ENCODE measurements at regions not wholly inside any gene's neighbourhood (a gene's known extent, or its start where the extent isn't known, plus 50 kb on each side); places are given as distances from the start of the nearest gene placed in this dataset.
"Not testable (repeated sequence)": the region's sequence is repeated elsewhere in the genome, so short reads cannot be mapped to it uniquely, and the experiment has no call there.

DNA sequence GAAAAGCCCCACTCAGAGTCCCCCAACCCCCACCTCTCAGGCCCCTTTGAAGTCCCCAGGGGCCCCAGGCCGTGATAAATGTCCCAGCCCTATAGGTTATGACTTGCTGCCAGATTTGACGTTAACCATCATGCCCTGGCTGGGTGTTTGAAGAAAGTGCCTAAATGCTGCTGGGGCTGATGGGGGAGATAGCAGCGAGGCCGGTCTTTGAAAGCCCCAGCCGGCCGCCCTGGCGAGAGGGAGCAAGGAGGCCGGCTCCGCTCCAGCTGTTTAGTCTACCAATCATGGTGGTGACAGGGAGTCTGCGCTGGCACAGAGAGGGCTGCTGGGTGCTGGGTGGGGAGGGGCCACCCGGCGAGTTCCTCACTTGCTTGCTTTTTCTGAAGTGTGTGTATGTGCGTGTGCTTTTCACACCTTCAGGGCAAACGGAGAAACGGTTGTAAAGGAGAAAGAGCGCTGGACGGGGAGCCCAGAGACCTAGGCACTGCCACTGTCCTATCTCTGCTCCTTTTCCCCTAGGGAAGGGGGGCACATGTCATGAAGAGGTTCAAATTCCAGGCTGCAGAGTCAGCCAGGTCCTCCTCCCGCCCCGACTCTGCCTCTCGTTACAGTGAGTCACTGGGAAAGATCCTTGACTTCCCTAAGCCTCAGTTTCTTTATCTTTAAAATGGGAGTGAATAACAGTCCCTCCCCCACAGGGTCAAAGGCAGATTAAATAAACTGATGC, 126.1 kb upstream of the HAND1 start:
- H3K27ac Mint-ChIP-seq: no peak overlapping the region
- no peak overlapping the region for H3K4me3 Mint-ChIP-seq
- no peaks in the 10 kb centered on the region for H3K4me1 Mint-ChIP-seq
- H3K9me3 Mint-ChIP-seq: no peaks in the 10 kb centered on the region
- DNase-seq: no peak
- H3K27me3 Mint-ChIP-seq (ENCODE audit: low read depth in 3 of 3): peaks cover 6 to 11% (median 7%) of the 10 kb centered on the region in 3 donors
- no peaks in the 10 kb centered on the region for H3K36me3 Mint-ChIP-seq

DNA sequence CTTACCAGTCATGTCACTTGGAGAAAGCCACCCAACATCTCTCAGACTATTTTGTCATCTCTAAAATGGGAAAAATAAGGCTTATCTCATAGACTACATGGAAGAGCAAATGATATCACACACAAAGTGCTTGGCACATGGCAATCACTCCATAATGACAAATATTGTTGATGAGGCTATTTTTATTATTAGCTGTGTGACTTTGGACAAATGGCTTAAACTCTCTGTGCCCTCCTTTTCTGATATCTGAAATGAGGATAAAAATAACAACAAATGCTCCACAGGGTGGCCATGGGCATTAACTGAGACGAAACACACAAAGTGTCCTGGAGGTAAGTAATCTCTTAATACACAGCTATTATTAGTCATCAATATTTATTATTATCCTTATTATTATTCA, 125.5 kb upstream of the HAND1 start:
- no peaks in the 10 kb centered on the region for H3K36me3 Mint-ChIP-seq
- H3K27me3 Mint-ChIP-seq (ENCODE audit: low read depth in 3 of 3): peaks cover 4 to 9% (median 5%) of the 10 kb centered on the region in 3 donors
- H3K4me1 Mint-ChIP-seq: no peaks in the 10 kb centered on the region
- H3K9me3 Mint-ChIP-seq: no peaks in the 10 kb centered on the region
- H3K4me3 Mint-ChIP-seq: no peak overlapping the region
- no peak overlapping the region for H3K27ac Mint-ChIP-seq
- DNase-seq: no peak

DNA sequence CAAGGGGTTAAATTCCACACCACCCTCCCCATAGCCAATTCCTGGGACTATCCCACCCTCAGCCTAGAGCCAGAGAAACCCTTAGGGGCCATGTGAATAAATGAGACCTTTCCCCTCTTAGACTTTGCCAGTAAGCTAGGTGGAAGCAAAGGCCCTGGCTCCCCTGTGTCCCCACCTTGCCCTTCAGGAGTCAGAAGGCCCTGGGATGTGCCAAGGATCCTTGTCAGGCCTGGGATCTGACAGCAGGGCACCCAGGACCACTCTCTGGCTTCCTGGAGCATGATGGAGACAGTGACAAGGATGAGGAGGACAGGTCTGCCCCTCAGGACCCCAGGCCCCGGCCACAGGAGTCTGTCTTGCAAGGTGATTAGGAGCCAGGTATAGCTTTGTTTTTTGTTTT, 125.0 kb upstream of the HAND1 start:
- no peak overlapping the region for H3K27ac Mint-ChIP-seq
- no peaks in the 10 kb centered on the region for H3K36me3 Mint-ChIP-seq
- no peak overlapping the region for H3K4me3 Mint-ChIP-seq
- no peaks in the 10 kb centered on the region for H3K4me1 Mint-ChIP-seq
- no peaks in the 10 kb centered on the region for H3K9me3 Mint-ChIP-seq
- H3K27me3 Mint-ChIP-seq (ENCODE audit: low read depth in 3 of 3): peaks cover 4 to 9% (median 5%) of the 10 kb centered on the region in 3 donors
- DNase-seq: no peak

DNA sequence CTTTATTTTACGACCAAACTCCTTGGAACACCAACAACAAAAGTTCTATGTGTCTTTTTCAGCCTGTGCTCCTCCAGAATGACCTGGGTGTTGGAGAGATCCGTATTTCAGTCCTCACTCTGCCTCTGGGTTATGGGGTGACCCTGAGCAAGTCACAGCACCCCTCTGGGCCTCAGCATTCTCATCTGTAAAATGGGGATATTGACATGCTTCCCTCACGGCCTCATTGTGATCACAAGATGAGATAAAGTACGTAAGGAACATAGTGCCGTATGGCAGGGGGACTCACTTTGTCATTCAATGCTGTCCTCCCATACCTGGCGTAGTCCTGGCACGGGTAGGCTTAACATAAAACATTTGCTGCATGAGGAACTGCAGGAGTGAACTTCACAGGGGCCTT, 123.0 kb upstream of the HAND1 start:
- Mint-ChIP-seq H3K9me3 (no peaks in the 10 kb centered on the region), H3K36me3 (no peaks in the 10 kb centered on the region), H3K27me3 (ENCODE audit: low read depth in 3 of 3) (peaks cover 5 to 12% (median 6%) of the 10 kb centered on the region in 3 donors), H3K4me3 (no peak overlapping the region), H3K4me1 (no peaks in the 10 kb centered on the region), H3K27ac (no peak overlapping the region)
- DNase-seq: no peak

DNA sequence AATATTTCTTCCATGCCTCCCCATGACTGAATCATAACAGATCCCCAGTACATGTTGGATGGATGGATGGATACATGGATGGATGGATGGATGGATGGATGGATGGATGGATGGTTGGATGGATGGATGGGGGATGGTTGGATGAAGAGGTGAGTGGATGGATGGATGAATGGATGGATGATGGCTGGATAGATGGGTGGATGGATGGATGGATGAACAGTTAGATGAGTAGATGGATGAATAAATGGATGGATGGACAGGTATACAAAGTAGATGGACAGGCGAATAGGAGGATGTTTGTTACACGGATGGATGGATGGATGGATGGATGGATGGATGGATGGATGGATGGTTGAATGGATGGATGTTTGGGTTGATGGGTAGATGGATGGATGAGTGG, 120.0 kb upstream of the HAND1 start:
- Mint-ChIP-seq H3K4me1 (no peaks in the 10 kb centered on the region), H3K36me3 (no peaks in the 10 kb centered on the region)

DNA sequence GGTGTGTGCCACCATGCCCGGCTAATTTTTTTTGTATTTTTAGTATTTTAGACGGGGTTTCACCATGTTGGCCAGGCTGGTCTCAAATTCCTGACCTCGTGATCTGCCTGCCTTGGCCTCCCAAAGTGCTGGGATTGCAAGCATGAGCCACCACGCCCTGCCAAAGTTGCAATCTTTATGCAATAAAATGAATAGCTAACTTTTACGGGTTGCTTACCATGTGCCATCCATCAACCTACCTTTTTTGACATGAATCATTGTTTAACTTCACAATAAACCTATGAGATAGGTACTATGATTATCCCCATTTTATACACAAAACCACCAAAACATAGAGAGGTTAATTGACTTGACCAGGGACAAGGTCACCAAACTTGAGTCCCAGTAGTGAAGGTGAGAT, 118.8 kb upstream of the HAND1 start:
- H3K36me3 Mint-ChIP-seq; H3K9me3 Mint-ChIP-seq; H3K4me1 Mint-ChIP-seq; H3K27me3 Mint-ChIP-seq (ENCODE audit: low read depth in 3 of 3); H3K27ac Mint-ChIP-seq; DNase-seq; H3K4me3 Mint-ChIP-seq: not testable (repeated sequence)

More for the DNA sequence above, 120.0 kb upstream of the HAND1 start:
- Mint-ChIP-seq H3K27ac (no peak overlapping the region), H3K27me3 (ENCODE audit: low read depth in 3 of 3) (peaks cover 4 to 9% (median 6%) of the 10 kb centered on the region in 3 donors), H3K4me3 (no peak overlapping the region), H3K9me3 (no peaks in the 10 kb centered on the region)
- no peak for DNase-seq

DNA sequence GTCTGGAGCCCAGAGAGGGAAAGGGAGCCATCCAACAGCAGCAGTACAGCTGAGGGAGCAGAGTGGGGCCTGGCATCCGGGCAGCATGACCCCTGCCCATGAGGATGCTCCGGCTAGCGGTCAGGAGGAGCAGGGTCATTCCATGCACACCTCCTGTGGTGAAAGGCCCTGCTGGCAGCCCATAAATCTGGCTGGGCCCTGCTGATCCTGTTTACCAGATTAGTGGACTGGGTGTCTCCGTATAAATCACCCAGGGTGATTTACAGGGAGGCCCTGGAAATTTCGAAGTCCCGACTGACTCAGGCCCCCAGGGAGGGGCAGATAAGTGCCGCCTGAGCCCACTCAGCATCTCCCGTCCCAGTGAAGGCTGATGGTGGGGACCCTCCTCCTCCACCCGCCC, 117.6 kb upstream of the HAND1 start:
- Mint-ChIP-seq H3K9me3 (no peaks in the 10 kb centered on the region), H3K36me3 (no peaks in the 10 kb centered on the region), H3K4me1 (no peaks in the 10 kb centered on the region), H3K4me3 (no peak overlapping the region), H3K27me3 (ENCODE audit: low read depth in 3 of 3) (peaks cover 1 to 5% (median 2%) of the 10 kb centered on the region in 3 donors), H3K27ac (no peak overlapping the region)
- DNase-seq: no peak

DNA sequence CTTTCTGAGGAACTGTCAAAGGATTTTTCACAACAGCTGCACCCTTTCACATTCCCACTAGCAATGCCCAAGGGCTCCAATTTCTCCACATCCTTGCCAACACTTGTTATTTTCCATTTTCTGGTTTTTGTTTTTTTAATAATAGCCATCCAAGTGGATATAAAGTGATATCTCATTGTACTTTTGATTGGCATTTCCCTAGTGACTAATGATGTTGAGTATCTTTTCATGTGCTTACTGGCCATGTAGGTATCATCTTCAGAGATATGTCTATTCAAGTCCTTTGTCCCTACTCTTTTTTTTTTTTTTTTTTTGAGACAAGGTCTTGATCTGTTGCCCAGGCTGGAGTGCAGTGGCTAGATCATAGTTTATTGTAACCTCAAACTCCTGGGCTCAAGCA, 115.8 kb upstream of the HAND1 start:
- no peak for DNase-seq
- Mint-ChIP-seq H3K4me3 (no peak overlapping the region), H3K27me3 (ENCODE audit: low read depth in 3 of 3) (peaks cover 1 to 4% (median 4%) of the 10 kb centered on the region in 3 donors), H3K4me1 (no peaks in the 10 kb centered on the region), H3K27ac (no peak overlapping the region), H3K9me3 (no peaks in the 10 kb centered on the region), H3K36me3 (no peaks in the 10 kb centered on the region)

DNA sequence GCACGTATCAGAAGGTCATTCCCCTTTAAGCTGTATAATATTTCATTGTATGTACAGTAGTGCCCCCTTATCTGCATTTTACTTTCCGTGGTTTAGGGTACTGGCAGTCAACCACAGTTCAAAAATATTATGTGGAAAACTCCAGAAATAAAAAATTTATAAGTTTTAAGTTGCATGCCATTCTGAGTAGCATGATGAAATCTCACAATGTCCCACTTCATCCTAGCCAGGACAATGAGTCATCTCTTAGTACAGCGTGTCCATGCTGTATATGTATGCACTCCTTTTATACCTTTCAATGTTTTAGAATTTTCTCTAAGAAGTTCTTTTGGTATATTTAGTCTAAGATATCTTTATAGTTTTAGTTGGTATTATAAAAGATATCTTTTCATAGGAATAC, 115.0 kb upstream of the HAND1 start:
- H3K9me3 Mint-ChIP-seq: no peaks in the 10 kb centered on the region
- no peak for DNase-seq
- H3K4me3 Mint-ChIP-seq: no peak overlapping the region
- H3K27me3 Mint-ChIP-seq (ENCODE audit: low read depth in 3 of 3): peaks cover 4 to 8% (median 6%) of the 10 kb centered on the region in 3 donors
- no peak overlapping the region for H3K27ac Mint-ChIP-seq
- H3K36me3 Mint-ChIP-seq: no peaks in the 10 kb centered on the region
- no peaks in the 10 kb centered on the region for H3K4me1 Mint-ChIP-seq

DNA sequence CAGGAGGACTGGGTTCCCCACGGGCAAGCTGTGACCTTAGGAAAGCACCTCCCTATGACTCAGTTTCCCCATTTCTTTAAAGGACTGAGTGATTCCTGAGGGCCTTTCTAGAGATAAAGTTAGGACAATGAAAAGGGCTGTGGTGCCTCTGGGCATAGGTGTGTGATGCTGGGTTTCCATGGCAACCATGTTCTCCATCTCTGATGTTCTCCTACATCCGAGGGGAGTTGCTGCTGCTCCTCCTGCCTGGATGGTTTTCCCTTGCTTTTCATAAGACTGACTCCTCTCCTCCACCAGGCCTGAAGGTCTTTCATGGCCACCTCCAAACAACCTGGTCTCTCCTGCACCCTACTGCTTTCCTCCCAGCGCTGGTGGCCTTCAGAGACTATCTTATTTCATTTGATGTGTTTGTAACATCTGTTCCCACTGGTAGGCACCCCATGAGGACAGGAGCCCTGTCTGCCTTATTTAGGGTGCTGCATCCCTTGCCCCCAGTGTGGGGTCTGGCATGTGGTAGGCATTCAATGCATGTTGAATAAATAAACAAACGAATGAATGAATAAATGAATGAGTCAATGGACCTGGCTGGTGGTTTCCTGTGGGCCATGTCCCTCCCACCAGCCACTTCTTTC, 112.2 kb upstream of the HAND1 start:
- H3K9me3 Mint-ChIP-seq: no peaks in the 10 kb centered on the region
- H3K4me1 Mint-ChIP-seq: no peaks in the 10 kb centered on the region
- DNase-seq: no peak
- H3K36me3 Mint-ChIP-seq: no peaks in the 10 kb centered on the region
- H3K4me3 Mint-ChIP-seq: no peak overlapping the region
- peaks cover 2 to 8% (median 4%) of the 10 kb centered on the region in 3 donors for H3K27me3 Mint-ChIP-seq (ENCODE audit: low read depth in 3 of 3)
- no peak overlapping the region for H3K27ac Mint-ChIP-seq

DNA sequence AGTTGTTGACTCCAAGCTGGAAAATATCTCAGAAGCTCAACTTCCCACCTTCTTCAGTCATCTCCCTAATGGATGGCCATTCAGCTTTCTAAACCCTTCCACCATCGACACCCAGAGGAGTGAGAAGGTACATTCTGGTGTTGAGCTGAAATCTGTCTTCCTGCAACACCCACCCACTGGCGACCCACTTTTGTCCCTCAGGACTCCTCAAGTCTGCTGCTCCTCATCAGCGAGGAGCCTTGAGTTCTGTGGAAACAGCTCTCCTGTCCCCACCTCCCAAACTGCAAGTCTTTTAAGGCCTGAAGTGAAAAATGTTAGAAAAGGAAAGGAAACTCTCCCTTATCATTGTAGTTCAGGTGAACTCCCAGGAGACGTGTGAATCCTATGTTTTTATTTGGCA, 111.5 kb upstream of the HAND1 start:
- DNase-seq: no peak
- H3K9me3 Mint-ChIP-seq: no peaks in the 10 kb centered on the region
- H3K36me3 Mint-ChIP-seq: no peaks in the 10 kb centered on the region
- peaks cover 2 to 8% (median 4%) of the 10 kb centered on the region in 3 donors for H3K27me3 Mint-ChIP-seq (ENCODE audit: low read depth in 3 of 3)
- H3K27ac Mint-ChIP-seq: no peak overlapping the region
- H3K4me1 Mint-ChIP-seq: no peaks in the 10 kb centered on the region
- H3K4me3 Mint-ChIP-seq: no peak overlapping the region

DNA sequence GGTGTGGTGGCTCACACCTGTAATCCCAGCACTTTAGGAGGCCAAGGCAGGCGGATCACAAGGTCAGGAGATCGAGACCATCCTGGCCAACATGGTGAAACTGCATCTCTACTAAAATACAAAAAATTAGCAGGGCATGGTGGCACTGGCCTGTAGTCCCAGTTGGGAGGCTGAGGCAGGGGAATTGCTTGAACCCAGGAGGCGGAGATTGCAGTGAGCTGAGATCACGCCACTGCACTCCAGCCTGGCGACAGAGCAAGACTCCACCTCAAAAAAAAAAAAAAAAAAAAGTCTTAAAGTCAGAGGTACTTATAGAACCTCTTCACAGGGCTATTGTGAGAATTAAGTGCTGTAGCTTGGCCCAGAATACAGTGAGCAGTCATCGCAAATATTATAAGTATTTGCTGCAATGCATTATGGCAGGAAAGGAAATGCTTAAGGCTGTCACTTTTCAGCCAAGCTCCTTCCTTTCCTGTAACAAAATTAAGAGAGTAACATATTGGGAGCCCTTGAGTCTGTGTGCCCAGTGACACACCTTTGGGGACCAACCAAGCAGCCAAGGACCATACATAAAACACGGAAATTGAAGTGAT, 110.9 kb upstream of the HAND1 start:
- H3K36me3 Mint-ChIP-seq; H3K9me3 Mint-ChIP-seq; H3K4me3 Mint-ChIP-seq; H3K27ac Mint-ChIP-seq; H3K4me1 Mint-ChIP-seq; H3K27me3 Mint-ChIP-seq (ENCODE audit: low read depth in 3 of 3); DNase-seq: not testable (repeated sequence)

DNA sequence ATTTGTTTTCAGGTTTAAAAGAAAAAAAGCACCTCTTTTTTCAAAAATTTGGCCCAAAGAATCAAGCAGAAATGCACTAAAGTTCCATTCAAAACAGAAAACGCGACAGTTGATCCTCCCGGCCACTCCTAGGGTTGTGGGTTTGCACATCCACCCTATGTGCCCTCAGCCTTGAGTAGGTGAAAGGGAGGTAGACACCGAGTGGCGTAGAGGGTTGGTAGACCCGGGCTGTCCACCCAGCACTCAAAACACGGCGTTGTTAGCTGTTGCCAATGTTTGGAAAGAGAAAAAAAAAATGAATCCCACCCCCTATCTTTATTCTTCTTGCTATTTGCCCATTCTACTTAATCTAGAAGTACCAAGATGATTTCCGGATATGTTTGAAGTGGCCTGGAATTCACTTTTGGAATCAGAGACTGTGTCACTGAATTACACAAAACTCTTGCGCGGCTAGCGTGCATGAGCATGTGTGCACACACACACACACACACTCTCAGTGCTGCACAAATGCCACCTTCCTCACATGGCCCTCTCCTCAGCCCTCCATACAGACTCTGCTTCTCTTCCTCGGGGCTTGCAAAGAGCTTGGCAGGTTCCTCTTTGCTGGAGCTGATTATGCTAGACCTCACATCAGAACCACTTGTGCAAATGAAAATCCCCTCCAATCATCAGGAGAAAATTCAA, 110.2 kb upstream of the HAND1 start:
- H3K4me3 Mint-ChIP-seq: no peak overlapping the region
- H3K4me1 Mint-ChIP-seq: no peaks in the 10 kb centered on the region
- DNase-seq: no peak
- H3K9me3 Mint-ChIP-seq: no peaks in the 10 kb centered on the region
- H3K27ac Mint-ChIP-seq: no peak overlapping the region
- no peaks in the 10 kb centered on the region for H3K36me3 Mint-ChIP-seq
- peaks cover 2 to 5% (median 4%) of the 10 kb centered on the region in 3 donors for H3K27me3 Mint-ChIP-seq (ENCODE audit: low read depth in 3 of 3)
